Anterior cingulate cortex (tissue), 58 donors: ENCODE measurements at regions not wholly inside any gene's neighbourhood (a gene's known extent, or its start where the extent isn't known, plus 50 kb on each side); places are given as distances from the start of the nearest gene placed in this dataset.
"Not testable (repeated sequence)": the region's sequence is repeated elsewhere in the genome, so short reads cannot be mapped to it uniquely, and the experiment has no call there.

Experiments
- DNase-seq, 58 donors: peaks; one replicate each; lab custom pipeline; 2025; lab: John Stamatoyannopoulos, UW

- no peak for DNase-seq
Observed at GRCh38 chr9:25302601-25303000, 375.6 kb downstream of the TUSC1 start.

GRCh38 chr9:25288195-25288594, 390.0 kb downstream of the TUSC1 start:
- not testable (repeated sequence) for DNase-seq

- no peak for DNase-seq
Observed at GRCh38 chr9:25284365-25284764, 393.9 kb downstream of the TUSC1 start.

DNA sequence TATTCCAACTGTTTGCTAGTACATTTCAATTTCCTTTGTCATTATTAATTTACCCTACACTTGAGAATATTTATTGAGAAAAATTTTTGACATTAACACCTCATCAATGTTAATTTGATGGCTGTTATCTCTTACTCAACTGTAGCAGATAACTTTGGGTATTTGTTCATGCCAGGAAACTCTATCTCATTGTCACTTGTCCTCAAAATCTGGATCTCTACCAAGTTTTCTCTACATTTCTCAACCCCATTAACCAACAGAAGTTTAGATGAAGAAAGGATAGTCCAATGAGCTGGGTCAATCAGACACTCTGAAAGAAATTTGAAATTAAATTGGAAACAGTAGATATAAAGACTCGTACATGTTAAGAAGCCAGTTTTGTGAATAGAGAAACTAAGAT, 395.3 kb downstream of the TUSC1 start:
- DNase-seq, result no peak

GRCh38 chr9:25261445-25261844, 416.8 kb downstream of the TUSC1 start:
- DNase-seq, result no peak

DNA sequence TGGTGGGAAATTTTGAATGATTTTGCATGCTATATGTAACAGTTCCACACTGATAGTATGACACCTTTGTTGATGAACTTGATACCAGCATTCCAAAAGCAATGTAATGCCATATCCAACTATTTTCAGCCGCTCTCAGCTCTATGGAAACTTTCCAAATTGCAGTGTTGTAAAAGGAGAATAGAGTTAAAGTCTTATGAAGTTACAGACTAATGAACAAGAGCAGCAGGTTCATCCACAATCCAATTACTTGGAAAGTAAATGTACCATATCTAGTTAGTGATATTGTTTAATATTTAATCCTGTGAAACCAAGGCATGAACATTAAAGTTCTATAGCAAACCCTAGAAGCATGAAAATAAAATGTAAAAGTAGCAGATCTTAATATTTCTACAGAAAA, 418.2 kb downstream of the TUSC1 start:
- no peak for DNase-seq

- DNase-seq, result no peak
Observed at GRCh38 chr9:25255216-25255615, 423.0 kb downstream of the TUSC1 start.

GRCh38 chr9:25254051-25254450, 424.2 kb downstream of the TUSC1 start:
- DNase-seq, result peak in 2 of 58 donors; percentile 1 to 2

GRCh38 chr9:25241421-25241820, 436.8 kb downstream of the TUSC1 start:
- no peak for DNase-seq

- no peak for DNase-seq
Observed at GRCh38 chr9:25226901-25227686, 451.1 kb downstream of the TUSC1 start.

- no peak for DNase-seq
Observed at GRCh38 chr9:25225938-25226760, 452.1 kb downstream of the TUSC1 start.

- DNase-seq, result no peak
Observed at GRCh38 chr9:25224996-25225395, 453.2 kb downstream of the TUSC1 start.

DNA sequence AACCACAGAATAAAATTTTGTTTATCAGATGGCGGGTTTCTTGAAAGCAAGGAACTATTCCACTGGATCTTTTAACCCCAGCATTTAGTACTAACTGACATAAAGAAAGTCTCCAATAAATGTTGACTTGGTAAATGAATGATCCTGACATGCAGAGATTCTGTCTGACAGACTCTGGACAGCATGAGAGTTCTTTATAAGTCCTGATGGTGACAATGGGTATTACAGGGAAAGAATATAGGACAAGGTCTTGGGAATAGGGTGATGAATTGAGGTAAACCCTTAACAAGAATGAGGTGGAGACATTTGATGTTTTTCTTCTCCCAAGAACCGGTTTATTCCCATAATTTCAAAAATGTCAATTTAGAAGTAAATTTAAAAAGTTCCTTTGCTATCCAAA, 453.9 kb downstream of the TUSC1 start:
- DNase-seq, result no peak

DNA sequence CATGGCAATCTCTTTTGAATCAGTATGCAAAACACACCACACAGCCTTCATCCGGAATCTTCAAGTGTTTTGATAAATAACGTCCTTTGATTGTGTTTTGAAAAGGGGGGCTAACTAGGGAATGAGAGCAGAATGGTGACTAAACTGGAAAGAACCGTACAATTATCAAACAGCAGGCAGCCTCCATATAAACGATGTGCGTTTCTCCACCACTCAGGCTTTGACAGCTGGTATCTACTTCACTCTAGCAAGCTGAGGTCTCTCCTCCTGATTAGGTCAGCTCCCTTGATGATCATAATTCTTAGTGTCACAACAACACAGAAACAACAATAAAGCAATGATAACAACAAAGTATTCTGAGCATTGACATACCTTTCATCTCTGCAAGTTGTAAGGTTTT, 465.9 kb downstream of the TUSC1 start:
- no peak for DNase-seq

DNA sequence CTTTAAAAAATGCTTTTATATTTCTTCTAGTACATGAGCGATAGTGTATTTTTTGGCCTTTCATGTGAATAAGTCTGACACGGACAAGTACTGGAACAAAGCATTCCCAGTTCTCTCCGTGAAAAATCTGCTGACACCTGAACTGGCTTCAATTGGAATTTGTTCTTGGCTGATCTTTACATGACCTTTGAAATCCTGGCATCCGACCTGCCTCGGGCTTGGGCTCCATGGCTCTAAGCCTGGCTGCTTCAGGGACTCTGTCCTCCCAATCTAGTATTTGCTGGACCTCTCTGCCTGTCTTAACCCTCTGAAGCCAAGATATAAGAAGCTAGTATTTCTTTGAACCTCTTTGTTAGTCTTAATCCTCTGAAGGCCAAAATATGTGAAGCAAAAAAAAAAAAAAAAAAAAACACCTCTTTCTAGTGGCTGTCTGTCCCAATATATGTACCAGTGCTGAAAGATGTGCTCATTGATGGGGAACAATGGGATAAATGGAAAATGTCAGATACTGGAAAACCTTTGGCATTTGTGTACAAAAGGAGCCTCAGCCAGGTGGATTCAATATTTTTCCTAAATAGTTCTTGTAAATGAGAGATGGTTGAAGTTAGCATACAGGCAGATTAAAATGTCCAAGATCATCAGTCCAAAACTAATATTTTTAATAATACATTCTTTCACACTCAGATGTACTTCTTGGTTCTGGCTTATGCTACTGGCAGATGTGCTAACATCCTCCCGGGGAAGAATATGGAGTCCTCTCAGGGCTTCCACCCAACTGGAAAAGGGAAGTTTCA, 470.6 kb downstream of the TUSC1 start:
- no peak for DNase-seq

DNA sequence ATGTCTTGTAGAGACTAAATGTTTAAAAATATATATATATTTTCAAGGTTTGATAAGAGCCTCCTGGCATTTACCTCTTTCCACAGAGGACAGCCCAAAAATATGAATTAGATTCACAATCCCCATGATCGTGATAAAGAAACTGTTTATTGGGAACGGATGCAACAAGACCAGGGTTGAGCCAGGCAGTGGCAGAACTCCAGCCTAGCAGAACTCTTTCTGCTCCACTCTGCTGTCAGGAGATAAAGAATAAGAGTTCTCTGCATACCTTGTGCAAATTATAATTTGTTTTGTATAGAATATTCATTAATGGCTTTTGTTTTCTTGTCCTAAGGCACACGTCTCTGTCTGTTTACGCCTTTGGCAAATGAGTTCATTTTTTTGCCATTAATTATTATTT, 472.2 kb downstream of the TUSC1 start:
- DNase-seq, result no peak

- DNase-seq, result no peak
Observed at GRCh38 chr9:25205285-25205684, 473.0 kb downstream of the TUSC1 start.

DNA sequence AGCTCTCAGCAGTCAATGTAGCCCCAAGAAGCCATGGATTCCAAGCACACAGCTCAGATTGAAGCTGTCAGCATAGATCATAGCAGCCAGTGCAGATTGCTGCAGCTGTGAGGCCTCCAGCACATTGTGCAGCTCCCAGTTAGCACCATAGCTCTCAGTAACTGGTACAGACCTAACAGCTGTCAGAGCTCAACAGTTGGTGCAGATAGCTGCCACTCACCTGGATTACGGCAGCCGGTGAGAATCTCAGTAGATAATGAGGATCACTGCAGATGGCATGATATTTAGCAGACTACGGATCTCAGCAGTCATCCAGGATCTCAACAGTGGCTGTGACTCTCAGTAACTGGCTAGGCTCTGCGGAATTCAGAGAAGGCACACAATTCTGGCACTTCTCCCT, 500.4 kb downstream of the TUSC1 start:
- no peak for DNase-seq

DNA sequence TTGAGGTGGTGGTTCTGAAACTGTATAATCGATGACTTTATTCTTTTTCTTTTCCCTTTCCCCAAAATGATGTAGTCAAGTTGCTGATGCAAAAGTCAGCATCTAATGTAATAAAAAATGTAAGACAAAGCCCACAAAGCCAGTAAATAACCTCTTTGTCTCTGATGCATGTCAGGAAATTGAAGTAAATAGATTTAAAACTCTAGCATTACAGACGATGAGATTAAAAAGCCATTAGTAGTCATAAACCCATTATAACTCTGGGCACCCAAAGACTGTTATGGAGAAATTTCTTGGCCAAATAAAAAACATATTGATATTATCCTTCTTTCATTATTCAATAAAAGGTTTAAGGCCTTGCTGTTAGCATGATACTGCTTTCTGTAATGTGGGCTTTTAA, 548.7 kb downstream of the TUSC1 start:
- no peak for DNase-seq

GRCh38 chr9:25121811-25122210, 556.4 kb downstream of the TUSC1 start:
- DNase-seq, result no peak

GRCh38 chr9:25119041-25119440, 559.2 kb downstream of the TUSC1 start:
- DNase-seq, result no peak
